IMR-90 (cell line): ENCODE measurements at regions not wholly inside any gene's neighbourhood (a gene's known extent, or its start where the extent isn't known, plus 50 kb on each side); places are given as distances from the start of the nearest gene placed in this dataset.

Source experiments
- ATAC-seq: fragments of 200-7000 bp; cut with Tn5 transposase; 2 replicates; pipeline ENCODE4 v1.9.1; 2020; ENCODE audit warnings: low read depth, mild to moderate bottlenecking, moderate library complexity
- BruUV-seq: library from RNA; stranded (reverse); fragments of 400-500 nt; replicated peaks from 2 replicates; lab custom pipeline; 2021; lab: Mats Ljungman, UMichigan
- CTCF ChIA-PET: fragments of 300-600 bp; formaldehyde crosslinking; extraction: SDS; loops from one replicate; lab custom pipeline; 2021; ENCODE audit warnings: antibody characterized with exemption; lab: Yijun Ruan, JAX
- POLR2A ChIA-PET: fragments of 300-600 bp; sonication (Branson Sonifier 250); formaldehyde crosslinking; loops from one replicate; lab custom pipeline; 2022; ENCODE audit warnings: antibody characterized with exemption; ENCODE audit not compliant: unreplicated experiment; lab: Charles Lee
- DNase-seq: peaks from one replicate; pipeline ENCODE4 v3.0.0; 2013
- H2AFZ ChIP-seq: replicated peaks from 2 replicates; pipeline ENCODE3; 2013; ENCODE audit warnings: low read length, mild to moderate bottlenecking; ENCODE audit not compliant: poor library complexity
- H2AK5ac ChIP-seq: 2 replicates; pipeline ENCODE4 v1.6.1; 2013; ENCODE audit warnings: low read depth, low read length, inconsistent platforms
- H2AK9ac ChIP-seq: replicated peaks from 2 replicates; pipeline ENCODE3; 2013; ENCODE audit warnings: mild to moderate bottlenecking, low read depth, low read length, moderate library complexity; ENCODE audit not compliant: poor library complexity
- H2BK120ac ChIP-seq: 2 replicates; pipeline ENCODE4 v1.6.1; 2013; ENCODE audit warnings: low read depth, low read length, inconsistent platforms
- H2BK15ac ChIP-seq: 3 replicates; pipeline ENCODE4 v1.6.1; 2013; ENCODE audit warnings: low read depth, low read length, inconsistent platforms
- H2BK20ac ChIP-seq: 2 replicates; pipeline ENCODE4 v1.6.1; 2013; ENCODE audit warnings: low read depth, mild to moderate bottlenecking, inconsistent platforms, low read length, moderate library complexity
- H2BK5ac ChIP-seq: 2 replicates; pipeline ENCODE4 v1.6.1; 2013; ENCODE audit warnings: mild to moderate bottlenecking, low read depth, low read length, inconsistent platforms; ENCODE audit not compliant: poor library complexity, severe bottlenecking
- H3K14ac ChIP-seq: replicated peaks from 2 replicates; pipeline ENCODE4 v1.6.1; 2013; ENCODE audit warnings: low read depth, low read length, inconsistent platforms
- H3K18ac ChIP-seq: 2 replicates; pipeline ENCODE4 v1.6.1; 2013; ENCODE audit warnings: low read depth, low read length, control low read depth
- H3K23ac ChIP-seq: 2 replicates; pipeline ENCODE4 v1.6.1; 2013; ENCODE audit warnings: low read depth, low read length, inconsistent platforms
- H3K27ac ChIP-seq: 2 replicates; pipeline ENCODE4 v1.5.1; 2013; ENCODE audit warnings: mild to moderate bottlenecking, control low read depth, low read length; ENCODE audit not compliant: insufficient read depth
- H3K27me3 ChIP-seq: 2 replicates; pipeline ENCODE4 v1.6.1; 2013; ENCODE audit warnings: low read length; ENCODE audit not compliant: control insufficient read depth, insufficient read depth
- H3K36me3 ChIP-seq: 2 replicates; pipeline ENCODE4 v1.6.1; 2013; ENCODE audit warnings: low read length, mixed read lengths; ENCODE audit not compliant: control insufficient read depth, insufficient read depth
- H3K4ac ChIP-seq: 2 replicates; pipeline ENCODE4 v1.6.1; 2013; ENCODE audit warnings: low read depth, low read length, inconsistent platforms
- H3K4me1 ChIP-seq: 2 replicates; pipeline ENCODE4 v1.6.1; 2013; ENCODE audit warnings: low read length, mixed read lengths; ENCODE audit not compliant: control insufficient read depth, insufficient read depth
- H3K4me2 ChIP-seq: 2 replicates; pipeline ENCODE4 v1.6.1; 2013; ENCODE audit warnings: low read depth, mild to moderate bottlenecking, control low read depth, low read length, moderate library complexity
- H3K4me3 ChIP-seq: 2 replicates; pipeline ENCODE4 v1.5.1; 2013; ENCODE audit warnings: low read depth, mild to moderate bottlenecking, control low read depth, low read length, moderate library complexity; ENCODE audit not compliant: insufficient read depth
- H3K56ac ChIP-seq: 2 replicates; pipeline ENCODE4 v1.6.1; 2013; ENCODE audit warnings: low read length, inconsistent platforms; ENCODE audit not compliant: insufficient read depth; ENCODE audit errors: extremely low read depth
- H3K79me1 ChIP-seq, 2 experiments: 2 replicates each; pipeline ENCODE4 v1.6.1; 2013; ENCODE audit warnings: low read length in 2 of 2, inconsistent platforms in 1 of 2, low read depth in 1 of 2
- H3K9ac ChIP-seq: 2 replicates; pipeline ENCODE4 v1.6.1; 2013; ENCODE audit warnings: low read depth, low read length, control low read depth
- H3K9me1 ChIP-seq: 2 replicates; pipeline ENCODE4 v1.6.1; 2013; ENCODE audit warnings: low read length, inconsistent platforms; ENCODE audit not compliant: insufficient read depth
- H3K9me3 ChIP-seq: 2 replicates; pipeline ENCODE4 v1.6.1; 2013; ENCODE audit warnings: low read length; ENCODE audit not compliant: control insufficient read depth, insufficient read depth
- H4K20me1 ChIP-seq: 2 replicates; pipeline ENCODE4 v1.6.1; 2013; ENCODE audit warnings: low read length, inconsistent platforms; ENCODE audit not compliant: insufficient read depth
- H4K5ac ChIP-seq: 2 replicates; pipeline ENCODE4 v1.6.1; 2013; ENCODE audit warnings: mild to moderate bottlenecking, low read depth, low read length, control low read depth
- H4K8ac ChIP-seq, 2 experiments: 2 replicates each; pipeline ENCODE4 v1.6.1; 2013; ENCODE audit warnings: low read depth in 2 of 2, low read length in 2 of 2, control low read depth in 1 of 2, inconsistent platforms in 1 of 2
- H4K91ac ChIP-seq: 2 replicates; pipeline ENCODE4 v1.6.1; 2013; ENCODE audit warnings: low read depth, low read length, inconsistent platforms; ENCODE audit not compliant: insufficient read depth
- CHD1 ChIP-seq: IDR thresholded peaks from 2 replicates; pipeline ENCODE4 v1.6.1; 2012; ENCODE audit warnings: low read depth, low read length, improper control_type of control experiment
- CTCF ChIP-seq: conservative IDR thresholded peaks from 2 replicates; pipeline ENCODE4 v1.5.1; 2012; ENCODE audit warnings: mild to moderate bottlenecking, low read depth, low read length, improper control_type of control experiment
- FOS ChIP-seq: fragments of 150-350 bp; IDR thresholded peaks from 2 replicates; pipeline ENCODE4 v1.6.1; 2016; ENCODE audit warnings: low read depth, low read length
- NFE2L2 ChIP-seq: fragments of 150-350 bp; IDR thresholded peaks from 2 replicates; pipeline ENCODE4 v1.6.1; 2016; ENCODE audit warnings: low read depth, mild to moderate bottlenecking, low read length
- USF2 ChIP-seq: fragments of 150-350 bp; IDR thresholded peaks from 2 replicates; pipeline ENCODE4 v1.6.1; 2017; ENCODE audit warnings: mild to moderate bottlenecking, antibody characterized with exemption, low read length, low read depth
- WGBS, 2 experiments: methylation state at CpG; one replicate each; pipeline versions ENCODE4 v1.1.5 to v1.1.7; 2013; ENCODE audit warnings: missing lambda C conversion rate in 2 of 2; ENCODE audit not compliant: insufficient read length in 1 of 2; ENCODE audit errors: extremely low coverage in 2 of 2; 5-methylcytosine and 5-hydroxymethylcytosine counted together
- dilution Hi-C: fragments of 300-500 bp; cut with HindIII; formaldehyde crosslinking; loops from one replicate; pipeline ENCODE4 v1.14.3; 2018; ENCODE audit warnings: low sequenced_read_pairs; ENCODE audit not compliant: unreplicated experiment
- in situ Hi-C: fragments of 300-500 bp; cut with MboI; formaldehyde crosslinking; loops from 3 replicates; pipeline ENCODE4 v1.14.3; 2019; ENCODE audit warnings: low sequenced_read_pairs, inconsistent platforms, mixed read lengths
- intact Hi-C: fragments of 100-400 bp; cut with micrococcal nuclease; formaldehyde crosslinking; loops from 2 replicates; pipeline ENCODE4 v1.10.0; 2022

GRCh38 chr6:15941168-15941567 lies 187.7 kb upstream of the MYLIP start:
- H3K23ac ChIP-seq = no peak overlapping the region
- no peaks in the 10 kb centered on the region for H3K79me1 ChIP-seq
- no peak overlapping the region for H3K27ac ChIP-seq
- H2BK120ac ChIP-seq = no peak overlapping the region
- H4K8ac ChIP-seq = no peak overlapping the region
- BruUV-seq = no TSS peak
- H4K91ac ChIP-seq = no peak overlapping the region
- intact Hi-C loops = no loop called here
- dilution Hi-C loops = no loop called here
- H2AK9ac ChIP-seq = no peak overlapping the region
- no peak overlapping the region for H2AK5ac ChIP-seq
- H2AFZ ChIP-seq = no peak overlapping the region
- H2BK5ac ChIP-seq = no peak overlapping the region
- H4K5ac ChIP-seq = no peak overlapping the region
- H3K9ac ChIP-seq = no peak overlapping the region
- no peak overlapping the region for H3K4ac ChIP-seq
- no peak overlapping the region for H3K18ac ChIP-seq
- TF ChIP-seq NFE2L2 = no peak
- no peak for TF ChIP-seq CHD1
- TF ChIP-seq USF2 = no peak
- TF ChIP-seq FOS = no peak
- TF ChIP-seq CTCF = no peak
- H3K4me1 ChIP-seq = no peaks in the 10 kb centered on the region
- WGBS, 2 experiments = no CpG with 5 or more reads among the region's 2 CpGs
- no peaks in the 10 kb centered on the region for H3K36me3 ChIP-seq
- no peak for ATAC-seq
- ChIA-PET CTCF (no interaction called here), POLR2A (no interaction called here)
- H3K9me3 ChIP-seq = no peaks in the 10 kb centered on the region
- H3K14ac ChIP-seq = no peak overlapping the region
- H2BK15ac ChIP-seq = no peak overlapping the region
- H4K20me1 ChIP-seq = no peaks in the 10 kb centered on the region
- H2BK20ac ChIP-seq = no peak overlapping the region
- H3K4me3 ChIP-seq = no peak overlapping the region
- in situ Hi-C loops = no loop called here
- H3K27me3 ChIP-seq = peaks cover 3% of the 10 kb centered on the region; the same call in 1 of the 2 replicates
- no peaks in the 10 kb centered on the region for H3K9me1 ChIP-seq
- H3K56ac ChIP-seq = no peak overlapping the region
- no peak overlapping the region for H3K4me2 ChIP-seq
- DNase-seq = no peak
